ENCODE measurements at regions not wholly inside any gene's neighbourhood (a gene's known extent, or its start where the extent isn't known, plus 50 kb on each side); places are given as distances from the start of the nearest gene placed in this dataset.
"Not testable (repeated sequence)": the region's sequence is repeated elsewhere in the genome, so short reads cannot be mapped to it uniquely, and the experiment has no call there.

DNA sequence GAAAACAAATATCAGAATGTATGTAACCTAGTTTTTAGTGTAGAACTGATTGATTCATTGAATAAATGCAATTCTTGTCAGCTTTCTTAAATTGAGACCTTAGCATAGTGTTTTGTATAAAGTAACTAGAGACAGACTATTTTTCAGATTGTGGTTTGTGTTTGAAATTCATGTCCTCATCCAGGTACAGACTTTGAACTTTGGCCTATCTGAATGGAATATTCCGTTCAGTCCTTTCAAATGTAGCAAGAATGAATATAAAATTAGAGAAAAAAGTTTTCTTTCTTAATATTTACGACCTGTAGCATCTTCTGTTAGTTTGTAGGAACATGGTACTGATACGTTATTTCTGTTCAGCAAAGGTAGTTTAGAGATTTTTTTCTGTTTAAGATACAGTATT is 378.4 kb upstream of the RGS6 start:
- Histone ChIP-seq H3K4me2 (ENCODE audit: low read length) (no peak overlapping the region), H3K4me3 (ENCODE audit: low read length) (no peak overlapping the region), H3K36me3 (ENCODE audit: insufficient read depth, low read length) (no peaks in the 10 kb centered on the region), H3K9me3 (replicated peaks; ENCODE audit: low read length) (no peaks in the 10 kb centered on the region), H3K9ac (ENCODE audit: low read depth, low read length) (no peak overlapping the region), H3K27me3 (ENCODE audit: control insufficient read depth, insufficient read depth, low read length) (no peaks in the 10 kb centered on the region), H3K4me1 (ENCODE audit: control insufficient read depth, insufficient read depth, low read length) (peaks cover 29% of the 10 kb centered on the region)

DNA sequence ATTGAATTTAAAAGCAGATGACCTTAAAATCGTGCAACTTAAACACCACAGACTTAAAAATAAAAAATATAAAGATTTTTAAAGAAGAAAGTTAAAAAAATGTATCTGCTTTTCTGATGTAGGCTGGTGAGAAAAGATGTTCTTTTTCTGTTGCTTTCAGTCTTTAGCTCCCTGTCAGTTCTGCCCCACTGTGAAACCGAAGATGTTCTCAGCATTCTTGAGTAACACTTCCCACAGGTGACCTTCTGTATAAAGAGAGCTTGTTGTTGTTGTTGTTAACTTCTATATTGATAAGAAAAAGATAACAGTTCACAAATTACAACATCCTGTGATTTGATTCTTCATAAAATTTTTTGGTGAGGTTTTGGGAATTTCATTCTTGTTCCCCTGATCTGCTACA is 377.9 kb upstream of the RGS6 start:
- Histone ChIP-seq H3K27me3 (ENCODE audit: control insufficient read depth, insufficient read depth, low read length) (no peaks in the 10 kb centered on the region), H3K9me3 (replicated peaks; ENCODE audit: low read length) (no peaks in the 10 kb centered on the region), H3K9ac (ENCODE audit: low read depth, low read length) (no peak overlapping the region), H3K4me1 (ENCODE audit: control insufficient read depth, insufficient read depth, low read length) (peaks cover 29% of the 10 kb centered on the region), H3K36me3 (ENCODE audit: insufficient read depth, low read length) (no peaks in the 10 kb centered on the region), H3K4me2 (ENCODE audit: low read length) (no peak overlapping the region), H3K4me3 (ENCODE audit: low read length) (no peak overlapping the region)

DNA sequence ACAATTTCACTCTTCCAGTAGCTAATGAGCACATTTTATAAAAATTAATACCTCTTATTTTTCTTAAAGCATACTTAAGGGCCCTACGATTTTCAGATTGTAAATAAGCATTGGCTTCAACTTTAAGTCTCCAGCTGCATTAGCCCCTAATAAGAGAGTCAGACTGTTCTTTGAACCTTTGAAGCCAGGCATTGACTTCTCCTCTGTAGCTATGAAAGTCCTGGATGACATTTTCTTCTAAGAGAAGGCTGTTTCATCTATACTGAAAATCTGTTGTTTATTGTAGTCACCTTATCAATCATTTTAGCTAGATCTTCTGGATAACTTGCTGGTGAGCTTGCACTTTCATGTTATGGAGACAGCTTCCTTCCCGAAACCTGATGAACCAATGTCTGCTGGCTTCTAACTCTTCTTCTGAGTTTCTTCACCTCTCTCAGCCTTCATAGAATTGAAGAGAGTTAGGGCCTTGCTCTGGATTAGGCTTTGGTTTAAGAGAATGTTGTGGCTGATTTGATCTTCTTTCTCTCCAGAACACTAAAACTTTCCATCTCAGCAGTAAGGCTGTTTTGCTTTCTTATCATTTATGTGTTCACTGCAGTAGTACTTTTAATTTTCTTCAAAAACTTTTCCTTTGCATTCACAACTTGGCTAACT is 377.1 kb upstream of the RGS6 start:
- no peak overlapping the region for H3K4me3 ChIP-seq (ENCODE audit: low read length)
- H3K9ac ChIP-seq (ENCODE audit: low read depth, low read length), result no peak overlapping the region

DNA sequence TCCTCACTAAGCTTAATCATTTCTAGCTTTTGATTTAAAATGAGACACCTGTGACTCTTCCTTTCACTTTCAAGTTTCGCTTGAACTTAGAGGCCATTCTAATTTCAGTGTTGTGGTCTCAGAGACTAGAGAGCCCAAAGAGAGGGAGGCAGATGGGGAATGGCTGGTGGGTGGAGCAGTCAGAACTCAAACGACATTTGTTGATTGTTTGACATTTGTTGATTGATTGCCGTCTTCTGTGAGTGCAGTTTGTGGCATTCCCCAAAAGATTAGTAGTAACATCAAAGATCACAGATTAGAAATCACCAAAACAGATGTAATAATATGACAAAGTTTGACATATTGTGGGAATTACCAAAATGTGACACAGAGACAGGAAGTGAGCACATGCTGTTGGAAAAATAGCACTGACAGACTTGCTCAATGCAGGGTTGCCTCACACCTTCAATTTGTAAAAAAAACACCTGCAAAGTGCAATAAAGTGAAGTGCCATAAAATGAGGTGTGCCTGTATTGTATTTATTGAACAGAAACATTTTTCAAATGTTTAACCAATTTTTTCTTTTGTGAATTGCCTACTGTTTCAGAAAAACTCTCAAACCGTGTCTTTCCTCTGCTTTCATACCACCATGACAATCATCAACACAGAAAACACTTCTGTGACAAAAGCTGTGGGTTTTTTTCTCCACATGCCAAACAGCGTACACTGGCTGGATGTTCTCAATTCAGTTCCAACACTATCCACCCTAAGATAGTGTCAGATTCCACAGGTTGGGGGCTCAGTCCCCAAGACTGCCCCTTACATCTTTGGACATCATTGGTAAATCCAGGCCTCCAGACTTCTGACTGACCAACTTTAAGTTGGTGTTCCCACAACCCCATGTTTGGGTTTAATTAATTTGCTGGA is 376.3 kb upstream of the RGS6 start:
- Histone ChIP-seq H3K27me3 (ENCODE audit: control insufficient read depth, insufficient read depth, low read length) (no peaks in the 10 kb centered on the region), H3K9ac (ENCODE audit: low read depth, low read length) (no peak overlapping the region), H3K36me3 (ENCODE audit: insufficient read depth, low read length) (no peaks in the 10 kb centered on the region), H3K4me2 (ENCODE audit: low read length) (no peak overlapping the region), H3K4me1 (ENCODE audit: control insufficient read depth, insufficient read depth, low read length) (peaks cover 22% of the 10 kb centered on the region), H3K9me3 (replicated peaks; ENCODE audit: low read length) (no peaks in the 10 kb centered on the region), H3K4me3 (ENCODE audit: low read length) (no peak overlapping the region)

More for the DNA sequence above, 377.1 kb upstream of the RGS6 start:
- H3K9me3 ChIP-seq (replicated peaks; ENCODE audit: low read length), result no peaks in the 10 kb centered on the region
- H3K4me1 ChIP-seq (ENCODE audit: control insufficient read depth, insufficient read depth, low read length), result peaks cover 29% of the 10 kb centered on the region
- H3K4me2 ChIP-seq (ENCODE audit: low read length), result no peak overlapping the region
- H3K36me3 ChIP-seq (ENCODE audit: insufficient read depth, low read length), result no peaks in the 10 kb centered on the region
- H3K27me3 ChIP-seq (ENCODE audit: control insufficient read depth, insufficient read depth, low read length), result no peaks in the 10 kb centered on the region

DNA sequence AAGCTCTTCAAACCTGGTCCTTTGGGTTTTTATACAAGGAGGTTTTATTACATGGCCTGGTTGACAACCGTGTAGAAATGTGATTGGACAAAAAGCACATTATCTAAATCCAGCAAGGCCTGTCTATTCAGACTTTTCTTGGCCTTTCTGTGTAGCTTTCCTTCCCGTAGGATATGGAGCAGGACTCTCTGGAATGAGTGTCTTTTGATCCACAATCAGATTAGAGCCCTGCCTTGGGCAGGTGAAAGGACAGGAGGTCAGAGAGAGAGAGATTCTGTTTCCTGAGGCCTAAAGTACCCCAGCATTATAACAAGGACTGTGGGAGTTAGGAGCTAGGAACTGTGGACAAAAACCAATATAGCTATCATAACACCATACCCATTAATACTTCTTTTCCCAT is 375.5 kb upstream of the RGS6 start:
- H3K4me1 ChIP-seq (ENCODE audit: control insufficient read depth, insufficient read depth, low read length), result peaks cover 15% of the 10 kb centered on the region
- no peaks in the 10 kb centered on the region for H3K36me3 ChIP-seq (ENCODE audit: insufficient read depth, low read length)
- H3K9ac ChIP-seq (ENCODE audit: low read depth, low read length), result no peak overlapping the region

DNA sequence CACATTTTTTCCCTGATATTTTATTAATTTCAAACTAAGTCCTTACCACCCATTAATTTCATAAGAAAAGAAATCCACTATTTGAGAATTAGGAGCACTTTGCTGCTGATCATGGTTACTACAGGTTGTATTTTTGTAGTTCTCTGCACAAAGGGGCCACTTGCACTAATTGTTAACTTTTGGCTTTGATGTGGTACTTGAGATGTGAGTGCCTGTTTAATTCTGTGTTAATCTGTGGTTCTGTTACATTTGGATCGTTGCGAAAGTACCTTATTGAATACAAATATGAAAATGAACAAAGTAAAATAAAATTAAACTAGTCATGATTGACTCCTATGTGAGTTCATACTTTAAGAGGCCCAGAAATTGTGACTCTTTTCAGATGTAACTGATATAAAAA is 374.9 kb upstream of the RGS6 start:
- H3K9me3 ChIP-seq (replicated peaks; ENCODE audit: low read length), result no peaks in the 10 kb centered on the region
- H3K9ac ChIP-seq (ENCODE audit: low read depth, low read length), result no peak overlapping the region
- no peak overlapping the region for H3K4me3 ChIP-seq (ENCODE audit: low read length)
- H3K4me1 ChIP-seq (ENCODE audit: control insufficient read depth, insufficient read depth, low read length), result peaks cover 11% of the 10 kb centered on the region
- H3K36me3 ChIP-seq (ENCODE audit: insufficient read depth, low read length), result no peaks in the 10 kb centered on the region
- H3K27me3 ChIP-seq (ENCODE audit: control insufficient read depth, insufficient read depth, low read length), result no peaks in the 10 kb centered on the region
- no peak overlapping the region for H3K4me2 ChIP-seq (ENCODE audit: low read length)

More for the DNA sequence above, 375.5 kb upstream of the RGS6 start:
- Histone ChIP-seq H3K27me3 (ENCODE audit: control insufficient read depth, insufficient read depth, low read length) (no peaks in the 10 kb centered on the region), H3K4me2 (ENCODE audit: low read length) (no peak overlapping the region), H3K4me3 (ENCODE audit: low read length) (no peak overlapping the region), H3K9me3 (replicated peaks; ENCODE audit: low read length) (no peaks in the 10 kb centered on the region)

DNA sequence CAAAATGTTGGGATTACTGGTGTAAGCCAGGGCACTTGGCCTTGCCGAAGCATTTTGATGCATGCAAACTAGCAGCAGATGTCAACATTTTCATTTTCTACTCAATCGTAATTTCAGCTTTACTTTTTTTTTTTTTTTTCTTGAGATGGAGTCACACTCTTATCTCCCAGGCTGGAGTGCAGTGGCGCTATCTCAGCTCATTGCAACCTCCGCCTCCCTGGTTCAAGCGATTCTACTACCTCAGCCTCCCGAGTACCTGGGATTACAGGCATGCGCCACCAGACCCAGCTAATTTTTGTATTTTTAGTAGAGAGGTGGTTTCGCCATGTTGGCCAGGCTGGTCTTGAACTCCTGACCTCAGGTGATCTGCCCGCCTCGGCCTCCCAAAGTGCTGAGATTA is 373.3 kb upstream of the RGS6 start:
- H3K4me2 ChIP-seq (ENCODE audit: low read length); H3K9me3 ChIP-seq (replicated peaks; ENCODE audit: low read length); H3K4me3 ChIP-seq (ENCODE audit: low read length); H3K9ac ChIP-seq (ENCODE audit: low read depth, low read length); H3K36me3 ChIP-seq (ENCODE audit: insufficient read depth, low read length); H3K27me3 ChIP-seq (ENCODE audit: control insufficient read depth, insufficient read depth, low read length): not testable (repeated sequence)
- H3K4me1 ChIP-seq (ENCODE audit: control insufficient read depth, insufficient read depth, low read length), result peaks cover 11% of the 10 kb centered on the region

DNA sequence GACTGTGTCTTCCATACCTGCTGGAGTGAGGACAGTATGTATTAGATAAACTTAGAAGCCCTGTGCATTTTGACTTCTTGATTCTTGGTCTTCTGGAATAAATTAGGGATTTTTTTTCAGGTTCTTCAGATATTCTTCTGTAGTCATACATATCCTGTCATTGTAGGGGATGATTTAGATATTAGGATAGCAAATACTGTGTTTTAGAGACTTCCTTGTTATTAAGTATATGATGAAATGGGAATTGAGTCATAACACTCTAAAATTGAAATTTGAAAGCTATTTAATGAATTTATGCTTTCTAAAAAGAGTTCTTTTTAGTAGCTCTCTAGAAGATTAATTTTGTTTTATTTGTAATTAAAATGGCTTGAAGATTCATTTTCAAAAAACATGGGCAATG is 371.5 kb upstream of the RGS6 start:
- peaks cover 7% of the 10 kb centered on the region for H3K4me1 ChIP-seq (ENCODE audit: control insufficient read depth, insufficient read depth, low read length)
- H3K9me3 ChIP-seq (replicated peaks; ENCODE audit: low read length), result no peaks in the 10 kb centered on the region
- H3K4me2 ChIP-seq (ENCODE audit: low read length), result no peak overlapping the region
- no peaks in the 10 kb centered on the region for H3K27me3 ChIP-seq (ENCODE audit: control insufficient read depth, insufficient read depth, low read length)
- H3K9ac ChIP-seq (ENCODE audit: low read depth, low read length), result no peak overlapping the region
- H3K4me3 ChIP-seq (ENCODE audit: low read length), result no peak overlapping the region
- no peaks in the 10 kb centered on the region for H3K36me3 ChIP-seq (ENCODE audit: insufficient read depth, low read length)

DNA sequence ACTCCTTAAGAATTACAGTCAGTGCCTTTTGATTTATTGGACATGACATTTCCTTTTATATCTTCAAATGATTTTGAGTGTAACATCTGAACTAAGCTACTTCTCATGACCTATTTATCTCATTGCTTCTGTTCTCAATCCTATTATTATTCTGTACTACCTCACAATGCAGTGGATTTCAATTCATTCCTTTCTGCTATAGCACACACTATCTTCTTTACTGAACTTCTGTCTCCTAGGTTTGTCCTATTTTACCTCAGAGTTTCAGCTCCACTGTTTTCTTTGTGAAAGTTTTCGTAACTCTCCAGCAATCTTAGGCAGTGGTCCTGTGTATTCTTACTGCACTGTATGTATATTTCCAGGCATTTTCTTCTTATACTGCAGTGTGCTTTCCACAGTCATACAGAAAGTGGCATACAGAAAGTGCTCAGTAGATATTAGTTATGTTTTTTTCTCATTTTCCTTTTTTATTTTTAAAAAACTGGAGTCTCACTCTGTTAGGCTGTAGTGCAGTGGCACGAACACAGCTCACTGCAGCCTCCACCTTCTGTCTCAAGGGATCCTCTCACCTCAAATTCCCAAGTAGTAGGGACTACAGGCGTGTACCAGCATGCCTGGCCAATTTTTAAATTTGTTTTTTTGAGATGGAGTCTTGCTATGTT is 368.6 kb upstream of the RGS6 start:
- H3K36me3 ChIP-seq (ENCODE audit: insufficient read depth, low read length), result no peaks in the 10 kb centered on the region
- no peaks in the 10 kb centered on the region for H3K4me1 ChIP-seq (ENCODE audit: control insufficient read depth, insufficient read depth, low read length)
- no peak overlapping the region for H3K9ac ChIP-seq (ENCODE audit: low read depth, low read length)
- H3K4me2 ChIP-seq (ENCODE audit: low read length), result no peak overlapping the region
- H3K27me3 ChIP-seq (ENCODE audit: control insufficient read depth, insufficient read depth, low read length), result no peaks in the 10 kb centered on the region
- H3K4me3 ChIP-seq (ENCODE audit: low read length), result no peak overlapping the region
- no peaks in the 10 kb centered on the region for H3K9me3 ChIP-seq (replicated peaks; ENCODE audit: low read length)

DNA sequence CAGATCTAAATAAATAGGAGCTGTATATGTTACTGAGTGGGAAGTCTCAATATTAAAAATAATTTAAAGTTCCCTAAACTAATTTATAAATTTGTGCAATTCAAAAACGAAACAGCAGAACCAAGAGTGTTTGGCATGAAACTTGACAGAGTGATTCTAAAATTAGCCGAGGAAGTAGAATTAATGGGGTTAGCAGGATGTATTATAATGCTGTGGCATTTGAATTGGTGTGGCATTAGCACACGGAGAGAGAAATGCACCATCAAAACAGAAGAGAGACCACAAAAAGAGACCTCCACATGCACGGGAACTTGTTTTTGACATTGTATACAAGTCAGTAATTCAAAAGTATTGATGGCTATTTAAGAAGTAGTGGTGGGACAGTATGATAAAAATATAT is 366.0 kb upstream of the RGS6 start:
- H3K4me1 ChIP-seq (ENCODE audit: control insufficient read depth, insufficient read depth, low read length), result no peaks in the 10 kb centered on the region
- H3K27me3 ChIP-seq (ENCODE audit: control insufficient read depth, insufficient read depth, low read length), result no peaks in the 10 kb centered on the region
- H3K9ac ChIP-seq (ENCODE audit: low read depth, low read length), result no peak overlapping the region
- H3K36me3 ChIP-seq (ENCODE audit: insufficient read depth, low read length), result no peaks in the 10 kb centered on the region
- H3K9me3 ChIP-seq (replicated peaks; ENCODE audit: low read length), result no peaks in the 10 kb centered on the region
- no peak overlapping the region for H3K4me2 ChIP-seq (ENCODE audit: low read length)
- no peak overlapping the region for H3K4me3 ChIP-seq (ENCODE audit: low read length)

DNA sequence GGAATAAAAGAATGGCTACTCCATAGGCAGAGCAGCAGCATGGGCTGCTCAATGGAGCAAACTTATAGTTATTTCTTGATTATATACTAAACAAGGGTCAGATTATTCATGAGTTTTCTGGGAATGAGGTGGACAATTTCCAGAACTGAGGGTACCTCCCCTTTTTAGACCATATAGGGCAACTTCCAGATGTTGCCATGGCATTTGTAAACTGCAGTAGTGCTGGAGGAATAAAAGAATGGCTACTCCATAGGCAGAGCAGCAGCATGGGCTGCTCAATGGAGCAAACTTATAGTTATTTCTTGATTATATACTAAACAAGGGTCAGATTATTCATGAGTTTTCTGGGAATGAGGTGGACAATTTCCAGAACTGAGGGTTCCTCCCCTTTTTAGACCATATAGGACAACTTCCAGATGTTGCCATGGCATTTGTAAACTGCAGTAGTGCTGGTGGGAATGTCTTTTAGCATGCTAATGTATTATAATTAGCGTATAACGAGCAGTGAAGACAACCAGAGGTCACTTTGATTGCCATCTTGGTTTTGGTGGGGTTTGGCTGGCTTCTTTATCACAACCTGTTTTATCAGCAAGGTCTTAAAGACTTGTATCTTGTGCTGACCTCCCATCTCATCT is 364.6 kb upstream of the RGS6 start:
- not testable (repeated sequence) for H3K27me3 ChIP-seq (ENCODE audit: control insufficient read depth, insufficient read depth, low read length); H3K4me2 ChIP-seq (ENCODE audit: low read length); H3K4me1 ChIP-seq (ENCODE audit: control insufficient read depth, insufficient read depth, low read length); H3K4me3 ChIP-seq (ENCODE audit: low read length); H3K9me3 ChIP-seq (replicated peaks; ENCODE audit: low read length); H3K9ac ChIP-seq (ENCODE audit: low read depth, low read length); H3K36me3 ChIP-seq (ENCODE audit: insufficient read depth, low read length)

All from skeletal muscle satellite cell (primary cell).